ENCODE measurements at regions not wholly inside any gene's neighbourhood (a gene's known extent, or its start where the extent isn't known, plus 50 kb on each side); places are given as distances from the start of the nearest gene placed in this dataset.
"Not testable (repeated sequence)": the region's sequence is repeated elsewhere in the genome, so short reads cannot be mapped to it uniquely, and the experiment has no call there.

DNA sequence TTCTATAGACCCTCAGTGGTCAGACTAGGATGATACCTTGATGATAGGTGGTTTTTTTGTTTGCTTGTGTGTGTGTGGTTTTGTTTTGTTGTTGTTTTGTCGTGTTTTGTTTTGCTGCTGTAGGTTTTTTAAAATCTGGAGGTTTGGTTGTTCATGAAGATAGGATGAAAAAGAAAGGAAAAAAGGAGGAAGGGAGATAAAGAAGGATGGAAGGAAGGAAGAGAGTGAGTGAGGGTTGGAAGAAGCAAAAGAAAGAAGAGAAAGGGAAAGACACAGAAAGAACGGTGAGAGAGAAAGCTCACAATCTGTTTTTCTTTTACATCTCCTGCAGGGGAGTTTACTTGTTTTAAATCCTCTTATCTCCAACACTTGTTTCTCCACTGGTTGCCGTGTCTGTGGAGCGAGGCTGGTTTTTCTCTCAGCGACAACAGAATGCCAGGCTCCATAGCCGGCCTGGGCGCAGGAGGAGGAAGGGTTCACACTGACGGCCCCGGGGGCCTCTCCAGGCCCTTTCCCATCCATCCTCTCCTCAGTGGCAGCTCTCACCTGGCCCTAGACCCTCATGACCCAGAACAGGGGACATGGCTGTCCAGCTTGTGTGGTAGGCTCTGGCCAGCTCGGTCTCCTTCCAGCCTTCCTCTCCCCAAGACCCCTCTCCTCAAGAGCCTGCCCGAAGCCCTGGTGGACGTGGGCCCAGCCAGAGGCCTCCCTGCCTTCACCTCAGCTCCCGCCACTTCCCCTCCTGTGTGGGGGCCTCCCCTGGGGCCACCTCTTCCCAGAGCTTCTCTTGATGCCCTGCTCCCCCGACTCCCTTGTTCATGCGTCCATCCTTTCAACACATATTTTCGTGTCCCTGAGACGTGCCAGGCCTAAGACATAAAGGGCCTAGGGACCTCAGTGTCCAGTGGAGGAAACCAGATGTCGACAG lies 168.4 kb downstream of the VEGFA start:
- DNase-seq (ENCODE audit: low read depth in 1 of 2, low spot score in 1 of 2), result no peak

DNA sequence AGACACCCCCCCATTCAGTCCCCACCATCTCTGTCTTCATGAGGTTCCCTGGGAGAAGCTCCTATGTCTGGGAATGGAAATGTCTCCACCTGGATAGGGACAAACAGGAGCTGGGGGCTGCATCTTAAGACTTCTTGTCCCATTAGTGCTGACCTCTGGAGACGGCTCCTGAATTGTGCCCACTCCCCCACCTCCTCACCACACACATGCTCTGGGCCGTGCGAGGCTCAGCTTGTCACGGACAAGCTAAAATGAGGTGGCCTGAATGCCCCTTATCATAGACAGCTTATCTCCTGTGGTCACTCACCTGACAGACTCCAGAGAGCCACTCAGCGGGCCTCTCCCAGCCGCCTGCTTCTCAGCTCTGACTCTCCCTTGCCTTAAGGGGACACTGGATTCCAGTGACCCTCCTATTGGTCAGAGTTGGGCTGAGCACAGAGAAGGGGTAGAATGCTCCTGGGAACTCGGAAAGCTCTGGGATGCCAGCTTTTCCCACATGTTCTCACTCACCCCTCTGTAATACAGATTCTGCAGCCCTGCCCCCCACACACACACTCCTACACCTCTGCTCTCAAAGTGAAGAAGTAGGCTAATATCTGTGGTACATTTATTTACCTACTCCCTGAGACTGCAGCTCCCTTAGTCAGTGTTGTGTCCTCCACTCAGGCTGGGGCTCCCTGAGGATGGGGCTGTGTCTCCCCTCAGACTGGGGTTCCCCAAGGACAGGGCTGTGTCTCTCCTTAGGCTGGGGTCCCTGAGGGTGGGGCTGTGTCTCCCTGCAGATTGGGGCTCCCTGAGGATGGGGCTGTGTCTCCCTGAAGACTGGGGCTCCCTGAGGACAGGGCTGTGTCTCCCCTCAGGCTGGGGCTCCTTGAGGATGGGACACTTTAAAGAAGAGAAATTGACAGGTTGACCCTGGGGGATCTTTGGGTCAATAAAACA lies 167.5 kb downstream of the VEGFA start:
- no peak for DNase-seq (ENCODE audit: low read depth in 1 of 2, low spot score in 1 of 2)

DNA sequence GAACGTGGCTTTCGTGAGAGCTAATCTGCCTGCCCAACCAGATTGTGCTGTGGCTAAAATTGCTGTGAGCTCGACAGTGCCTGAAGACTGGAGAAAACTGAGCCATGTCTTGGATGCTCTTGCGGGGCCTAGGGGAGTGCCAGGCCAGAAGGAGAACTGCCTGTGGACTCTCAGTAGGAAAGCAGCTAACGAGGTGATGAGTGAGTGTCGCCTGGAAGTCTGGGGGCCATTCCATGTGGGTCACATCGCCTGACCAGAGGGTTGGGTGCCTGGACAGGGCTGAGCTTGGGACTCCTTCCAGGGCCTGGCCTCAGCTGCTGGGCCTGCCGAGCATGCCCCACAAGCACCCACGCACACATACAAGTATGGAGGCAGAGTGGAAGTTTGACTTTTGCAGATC lies 166.5 kb downstream of the VEGFA start:
- no peak for DNase-seq (ENCODE audit: low read depth in 1 of 2, low spot score in 1 of 2)

DNA sequence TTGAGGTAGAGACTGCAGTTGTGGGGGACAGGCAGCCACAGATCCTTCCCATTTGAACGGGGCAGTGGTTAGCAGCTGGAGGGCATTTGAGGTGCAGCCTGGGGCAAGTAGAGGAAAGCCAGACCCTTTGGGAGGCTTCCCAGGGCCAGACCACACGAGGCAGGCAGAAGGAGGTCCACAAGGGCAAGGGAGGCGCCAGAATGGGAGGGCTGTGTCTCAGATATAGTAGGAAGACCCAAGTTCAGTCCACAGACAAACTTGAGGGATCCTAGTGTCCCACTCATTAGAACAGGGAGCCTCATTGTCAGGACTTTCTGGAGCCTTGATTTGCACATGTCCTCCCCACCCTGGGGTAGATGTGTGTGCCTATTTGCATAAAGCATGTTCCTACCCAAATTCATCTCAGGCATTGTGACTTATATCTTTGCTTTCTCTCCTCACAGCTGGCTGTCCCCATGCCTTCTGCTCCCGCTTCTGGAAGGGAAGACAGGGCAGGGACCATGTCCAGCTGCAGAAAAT lies 166.0 kb downstream of the VEGFA start:
- no peak for DNase-seq (ENCODE audit: low read depth in 1 of 2, low spot score in 1 of 2)

DNA sequence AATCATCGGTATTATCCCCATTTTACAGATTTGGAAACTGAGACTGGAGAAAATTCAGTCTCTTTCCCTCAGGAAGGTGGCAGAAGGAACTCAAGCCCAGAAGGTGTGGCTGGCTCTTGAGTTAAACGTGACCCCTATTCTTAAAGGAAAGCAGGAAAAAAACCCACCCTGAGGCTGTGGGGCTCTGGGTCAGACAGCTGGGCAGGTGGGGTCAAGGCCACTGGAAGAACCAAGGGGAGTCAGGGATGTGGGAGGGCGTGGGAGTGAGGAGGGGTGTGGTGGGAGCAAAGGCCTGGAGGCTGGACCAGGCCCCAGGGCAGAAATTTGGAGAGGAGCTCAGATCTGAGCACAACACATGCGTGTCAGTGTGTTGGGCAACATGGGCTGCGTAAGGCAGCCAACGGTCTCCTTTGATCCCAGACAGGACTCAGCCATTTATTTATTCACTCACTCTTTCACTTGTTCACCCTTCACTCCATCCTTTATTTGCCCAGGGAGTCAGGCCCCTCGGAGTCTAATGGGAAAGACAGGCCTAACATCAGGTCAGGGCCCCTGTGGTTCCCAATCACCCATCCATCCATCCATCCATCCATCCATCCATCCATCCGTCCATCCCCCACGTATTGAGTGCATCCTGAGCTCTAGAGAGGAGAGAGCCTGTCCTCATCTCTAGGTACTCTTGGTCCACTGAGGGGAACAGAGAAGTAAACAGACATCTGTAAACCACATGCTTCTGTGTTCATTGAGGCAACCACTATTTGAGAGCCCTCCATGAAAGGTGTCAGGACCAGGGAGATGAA lies 165.0 kb downstream of the VEGFA start:
- no peak for DNase-seq (ENCODE audit: low read depth in 1 of 2, low spot score in 1 of 2)

DNA sequence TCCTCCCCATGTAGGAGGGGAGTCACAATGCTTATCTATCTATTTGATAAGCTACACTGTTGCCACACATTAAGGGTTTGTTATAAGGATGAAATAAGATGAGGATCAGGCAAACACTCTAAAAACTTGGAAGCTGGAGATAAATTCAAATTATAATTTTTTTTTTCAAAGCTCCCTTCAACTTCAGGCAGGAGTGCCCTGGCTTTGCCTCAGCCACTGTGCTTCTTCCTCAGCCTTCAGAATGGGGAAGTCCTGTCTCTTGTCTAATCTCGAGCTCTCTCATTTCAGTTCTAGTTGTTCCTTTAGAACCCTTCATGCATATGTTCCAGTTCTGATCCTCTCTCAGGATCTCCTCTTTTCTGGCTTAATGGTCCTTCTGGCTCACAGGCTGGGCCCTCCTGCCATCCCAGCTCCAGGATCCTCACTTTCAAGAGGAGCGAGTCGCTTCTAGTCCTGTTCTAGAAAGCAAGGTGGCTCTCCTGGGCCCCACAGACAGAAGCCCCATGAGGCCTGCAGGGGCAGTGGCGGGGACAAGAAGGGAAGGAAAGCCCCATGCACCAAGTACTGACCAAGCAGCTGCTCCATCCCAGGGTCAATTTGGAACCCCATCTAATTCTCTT lies 164.3 kb downstream of the VEGFA start:
- DNase-seq (ENCODE audit: low read depth in 1 of 2, low spot score in 1 of 2), result no peak

DNA sequence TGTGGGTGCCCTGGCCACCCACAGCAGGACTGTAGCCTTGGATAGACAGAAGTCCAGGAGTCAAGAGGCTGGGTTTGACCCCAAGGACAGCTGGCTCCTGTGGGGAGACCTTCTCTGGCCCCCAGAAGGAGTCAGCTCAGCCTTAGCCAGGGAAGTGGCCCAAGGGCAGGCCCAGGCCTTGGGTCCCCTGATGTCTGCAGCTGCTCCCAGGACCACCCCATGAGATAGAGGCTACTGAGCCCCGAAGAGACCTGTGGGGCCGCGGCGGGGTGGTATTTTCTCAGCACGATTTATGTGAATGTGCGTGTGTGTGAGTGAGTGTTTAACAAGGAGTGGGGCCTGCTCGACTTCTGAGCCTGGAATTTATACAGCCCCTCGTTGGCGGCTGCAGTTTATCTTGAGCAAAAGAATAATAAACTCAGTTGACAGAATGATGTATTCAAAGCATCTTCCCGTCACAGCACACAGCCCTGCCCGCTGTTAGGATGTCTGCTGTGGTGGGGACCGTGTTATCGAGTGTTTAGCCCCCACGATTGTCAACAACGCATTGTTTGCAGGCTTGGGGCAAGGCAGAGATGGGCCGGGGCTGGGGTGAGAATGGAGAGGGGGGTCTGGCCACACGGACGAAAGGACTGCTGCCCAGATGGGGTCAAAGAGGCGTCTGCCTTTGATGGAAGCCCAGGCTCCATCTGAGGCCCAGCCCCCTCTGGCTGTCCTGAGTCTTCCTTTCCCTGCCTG lies 163.3 kb downstream of the VEGFA start:
- DNase-seq (ENCODE audit: low read depth in 1 of 2, low spot score in 1 of 2), result no peak

DNA sequence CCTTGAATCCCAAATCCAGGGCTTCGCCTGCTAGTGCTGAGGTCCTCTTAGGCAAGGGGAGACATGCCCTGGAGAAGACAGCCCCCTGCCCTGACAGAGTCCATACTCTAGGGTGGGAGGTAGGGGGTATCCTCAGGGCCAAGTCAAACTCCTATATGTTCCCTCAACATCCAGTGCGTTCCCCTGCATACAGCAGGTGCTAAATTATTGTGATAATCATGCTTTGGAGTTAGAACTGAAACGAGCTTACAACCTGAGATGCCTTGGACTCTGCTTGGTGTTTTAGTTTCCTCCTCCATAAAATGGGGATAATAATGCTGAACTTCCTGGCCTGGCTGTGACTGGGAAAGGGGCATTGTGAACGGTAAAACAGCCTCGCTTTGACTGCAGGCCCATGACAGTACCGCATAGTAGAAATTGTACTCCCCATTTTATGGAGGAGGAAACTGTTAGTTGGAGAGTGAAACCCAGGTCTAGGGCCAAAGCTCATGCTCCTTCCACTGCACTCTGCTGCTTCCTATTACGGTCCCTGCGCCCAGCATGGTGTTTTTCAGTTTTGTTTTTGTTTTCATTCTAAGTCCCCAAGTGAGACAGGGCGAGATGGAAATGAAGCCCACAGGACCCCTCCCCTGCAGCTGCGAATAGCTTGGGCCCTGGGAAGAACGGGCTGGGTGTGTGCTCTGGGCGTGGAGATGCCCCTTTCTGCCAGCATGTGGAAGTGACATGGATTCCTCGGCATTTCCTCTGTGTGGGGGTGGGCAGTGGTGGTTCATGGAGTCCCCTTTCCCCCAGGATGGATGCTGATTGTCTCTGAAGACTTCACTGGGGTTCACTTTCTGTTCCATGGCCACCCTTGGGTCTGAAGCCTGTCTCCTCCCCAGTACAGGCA lies 162.5 kb downstream of the VEGFA start:
- no peak for DNase-seq (ENCODE audit: low read depth in 1 of 2, low spot score in 1 of 2)

DNA sequence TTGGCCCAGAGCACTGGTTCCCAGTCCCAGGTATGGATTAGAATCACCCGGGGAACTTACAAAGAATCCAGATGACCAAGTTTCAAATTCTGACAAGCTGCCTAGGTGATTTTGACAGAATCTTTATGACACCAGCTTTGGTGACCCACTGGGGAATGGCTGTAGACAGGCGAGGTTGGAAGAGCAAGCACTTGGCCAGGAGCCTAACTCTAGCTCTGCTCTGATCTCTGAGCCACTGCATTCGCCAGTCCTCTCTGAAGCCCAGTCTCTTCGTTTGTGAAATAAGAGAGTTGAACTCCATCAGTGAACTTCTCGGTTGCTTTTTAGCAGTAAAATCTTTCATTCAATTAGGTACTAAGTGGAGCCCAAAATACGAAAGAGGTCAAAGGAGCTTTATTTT lies 161.2 kb downstream of the VEGFA start:
- DNase-seq (ENCODE audit: low read depth in 1 of 2, low spot score in 1 of 2), result no peak

DNA sequence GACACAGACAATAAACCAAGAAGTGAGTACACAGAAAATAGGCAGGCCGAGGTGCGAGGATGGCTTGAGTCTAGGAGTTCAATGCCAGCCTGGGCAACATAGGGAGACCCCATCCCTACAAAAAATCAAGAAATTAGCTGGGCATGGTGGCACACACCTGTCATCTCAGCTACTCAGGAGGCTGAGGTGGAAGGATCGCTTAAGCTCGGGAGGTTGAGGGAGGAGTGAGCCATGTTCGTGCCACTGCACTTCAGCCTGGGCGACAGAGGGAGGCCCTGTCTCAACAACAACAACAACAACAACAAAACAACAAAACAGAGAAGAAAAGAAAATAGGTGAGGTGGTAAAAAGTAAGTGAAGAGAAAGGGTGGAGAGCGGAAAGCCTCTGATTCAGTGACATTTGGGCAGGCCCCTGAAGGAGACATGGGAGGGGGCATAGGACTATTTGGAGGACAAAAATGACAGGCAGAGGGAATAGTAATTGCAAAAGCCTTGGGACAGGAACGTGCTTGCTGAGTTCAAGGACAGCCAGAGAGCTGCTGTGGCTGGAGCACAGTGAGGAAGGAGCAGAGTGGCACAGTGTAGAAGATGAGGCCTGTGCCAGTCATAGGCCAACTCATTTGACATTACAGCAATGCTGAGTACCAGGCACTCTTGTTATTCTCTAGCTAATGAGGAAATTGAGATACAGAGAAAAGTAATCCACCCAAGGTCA lies 160.6 kb downstream of the VEGFA start:
- DNase-seq (ENCODE audit: low read depth in 1 of 2, low spot score in 1 of 2), result no peak

DNA sequence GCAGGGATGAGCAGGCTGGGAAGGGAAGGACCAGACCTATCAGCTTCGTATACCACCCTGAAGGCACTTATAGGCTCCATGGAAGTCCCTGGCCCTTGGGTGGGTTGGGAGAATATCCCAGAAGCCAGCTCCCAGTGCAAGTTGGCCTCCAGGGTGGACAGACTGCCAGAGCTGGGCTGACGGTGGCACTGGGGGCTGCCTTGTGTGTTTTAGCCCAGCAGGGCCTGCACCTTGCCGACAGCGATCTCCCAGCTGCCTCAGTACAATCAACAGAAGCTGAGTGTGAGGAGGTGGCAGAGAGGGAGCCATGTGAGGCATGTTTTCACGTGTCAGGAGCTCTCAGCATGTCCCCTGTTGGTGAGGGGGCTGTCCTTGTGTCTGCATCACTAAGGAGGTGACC lies 159.5 kb downstream of the VEGFA start:
- no peak for DNase-seq (ENCODE audit: low read depth in 1 of 2, low spot score in 1 of 2)

DNA sequence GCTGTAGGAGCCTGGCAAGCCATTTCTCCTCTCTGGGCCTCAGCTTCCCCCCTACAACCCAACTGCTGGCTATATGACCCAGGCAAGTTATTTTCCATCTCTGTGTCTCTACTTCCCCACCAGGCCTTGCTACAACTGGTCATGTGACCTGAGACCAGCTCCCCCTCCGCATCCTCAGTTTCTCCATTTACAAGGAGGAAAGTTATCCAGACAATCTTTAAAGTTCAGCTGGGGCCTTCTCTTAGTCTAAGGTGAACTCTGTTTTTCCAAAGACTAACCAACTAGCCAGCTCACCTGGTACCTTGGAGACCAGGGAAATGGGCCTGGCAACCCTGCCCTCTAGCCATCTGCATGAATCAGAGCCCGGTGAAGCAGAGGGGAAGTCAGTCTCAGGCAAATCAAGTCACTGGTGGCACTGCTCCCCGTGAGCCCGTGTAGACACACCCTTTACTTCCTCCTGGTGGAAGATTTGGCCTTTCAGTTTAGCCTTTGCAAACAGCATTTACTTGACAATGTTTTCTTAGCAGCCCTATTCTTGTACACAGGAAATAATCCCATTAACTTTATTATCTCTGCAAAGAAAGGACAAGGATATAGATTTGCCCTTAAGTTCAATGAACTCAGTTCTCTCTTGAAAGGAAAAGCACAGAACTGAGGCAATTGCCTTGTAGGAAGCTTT lies 157.7 kb downstream of the VEGFA start:
- no peak for DNase-seq (ENCODE audit: low read depth in 1 of 2, low spot score in 1 of 2)

DNA sequence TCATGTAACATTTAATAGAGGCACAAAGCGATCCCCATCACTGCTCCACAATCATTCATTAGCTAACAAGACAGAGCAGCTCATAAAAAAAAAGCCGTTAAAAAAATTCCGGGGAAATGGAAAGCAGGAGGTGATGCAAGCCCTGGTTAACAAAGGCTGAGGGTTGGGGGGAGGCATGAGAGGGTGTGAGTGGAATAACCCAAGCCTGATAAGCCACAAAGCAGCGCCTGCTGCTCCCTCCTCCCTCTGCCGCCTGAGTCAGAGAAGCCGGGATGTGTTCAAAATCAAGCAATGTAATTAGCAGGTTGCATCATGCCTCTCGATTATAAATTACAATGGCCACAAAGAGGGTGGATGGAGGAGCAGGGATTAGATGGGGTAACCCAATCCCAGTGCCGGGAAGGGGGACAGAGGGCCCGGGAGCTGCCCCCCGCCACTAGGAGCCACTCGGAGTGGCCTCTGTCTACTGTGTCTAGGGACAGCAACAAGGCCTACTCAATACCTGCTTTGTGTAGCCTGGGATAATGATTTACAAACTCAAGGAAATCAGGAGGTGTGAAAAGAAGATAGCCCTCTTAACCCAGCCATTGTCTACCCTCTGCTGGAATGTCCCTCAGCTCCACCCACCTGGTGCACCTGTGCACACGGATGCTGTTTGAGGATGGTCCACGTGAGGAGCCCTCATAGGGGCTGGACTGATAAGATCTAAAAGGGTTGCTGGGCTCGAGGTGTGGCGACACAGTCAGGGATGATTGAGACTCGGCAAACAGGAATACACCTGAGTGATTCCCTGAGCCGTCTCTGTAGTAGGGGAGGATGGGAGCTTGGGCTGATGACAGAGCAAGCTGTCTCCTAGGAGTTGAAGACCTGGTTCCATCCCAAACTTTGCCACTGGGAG lies 156.9 kb downstream of the VEGFA start:
- DNase-seq (ENCODE audit: low read depth in 1 of 2, low spot score in 1 of 2), result no peak

DNA sequence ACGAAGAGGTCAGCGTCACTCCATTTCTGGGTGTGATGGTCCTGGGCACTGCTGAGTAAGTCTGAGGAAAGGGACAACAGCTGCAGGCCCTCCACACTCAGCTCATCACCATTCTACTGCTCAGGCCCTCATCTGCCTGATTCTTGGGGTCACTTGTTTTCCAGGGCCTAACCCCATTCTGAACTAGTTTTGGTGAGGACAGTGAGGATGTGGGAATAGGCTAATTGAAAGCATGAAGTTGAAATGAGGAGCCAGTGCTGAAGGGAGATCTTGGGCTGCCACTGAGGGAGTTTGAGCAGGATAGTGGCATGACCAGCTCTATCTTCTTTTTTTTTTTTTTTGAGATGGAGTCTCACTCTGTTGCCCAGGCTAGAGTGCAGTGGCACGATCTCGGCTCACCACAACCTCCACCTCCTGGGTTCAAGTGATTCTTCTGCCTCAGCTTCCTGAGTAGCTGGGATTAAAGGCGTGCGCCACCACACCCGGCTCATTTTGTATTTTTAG lies 155.7 kb downstream of the VEGFA start:
- DNase-seq (ENCODE audit: low read depth in 1 of 2, low spot score in 1 of 2), result not testable (repeated sequence)

DNA sequence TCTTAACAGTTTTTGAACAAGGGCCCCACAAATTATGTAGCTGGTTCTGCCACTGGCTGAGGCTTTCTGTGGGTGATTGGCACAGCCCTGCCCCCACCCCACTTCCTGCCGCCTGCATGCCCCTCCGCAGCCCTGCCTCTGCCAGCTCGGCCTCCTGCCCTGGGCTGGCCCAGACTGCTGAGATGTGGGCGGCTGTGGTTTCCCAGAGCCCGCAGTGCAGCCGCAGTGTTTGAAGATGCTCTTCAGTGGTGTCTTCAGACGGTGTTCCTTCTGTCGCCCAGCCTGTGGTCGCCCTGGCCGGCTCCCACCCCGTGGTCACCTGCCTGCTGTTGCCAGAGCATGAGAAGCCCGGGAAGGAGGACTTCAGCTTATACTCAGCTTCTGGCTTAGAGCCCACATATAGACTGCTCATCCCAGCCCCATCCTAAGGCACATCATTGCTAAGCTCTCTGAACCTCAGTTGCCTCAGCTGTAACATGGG lies 154.3 kb downstream of the VEGFA start:
- DNase-seq (ENCODE audit: low read depth in 1 of 2, low spot score in 1 of 2), result peak; percentile 12
